K562 (cell line): ENCODE measurements at regions not wholly inside any gene's neighbourhood (a gene's known extent, or its start where the extent isn't known, plus 50 kb on each side); places are given as distances from the start of the nearest gene placed in this dataset.

ENCODE experiments used
- ATAC-seq: fragments of 200-7000 bp; cut with Tn5 transposase; 3 replicates; pipeline ENCODE4 v1.9.1; 2020; ENCODE audit warnings: moderate library complexity
- BruUV-seq: library from RNA; stranded (reverse); fragments of 400-500 nt; replicated peaks from 2 replicates; lab custom pipeline; 2021; lab: Mats Ljungman, UMichigan
- CTCF ChIA-PET: fragments of 300-600 bp; formaldehyde crosslinking; extraction: SDS; loops from one replicate; lab custom pipeline; 2021; ENCODE audit warnings: low intra/inter-chr PET ratio; lab: Yijun Ruan, JAX
- POLR2A ChIA-PET: fragments of 300-600, 350-650 bp; sonication (Branson Sonifier 250); formaldehyde crosslinking; extraction: SDS; loops from one replicate; lab custom pipeline; 2021; ENCODE audit warnings: antibody characterized with exemption, inconsistent platforms; lab: Yijun Ruan, JAX
- DNase-seq, 4 experiments: peaks; one replicate each; pipeline versions ENCODE4 v3.0.0 to v3.0.0-alpha.2; 2011 to 2018; ENCODE audit warnings: low spot score in 3 of 4, mixed read lengths in 3 of 4; ENCODE audit errors: extremely low read depth in 1 of 4
- FAIRE-seq: peaks from 2 replicates; lab custom pipeline; 2011; peaks lifted over from hg19 to GRCh38; lab: Jason Lieb, UNC
- H2AFZ ChIP-seq: 2 replicates; pipeline ENCODE4 v1.6.0; 2011; ENCODE audit warnings: low read depth, low read length, control low read depth, inconsistent platforms
- H3K27ac ChIP-seq: fragments of 200-600 bp; 3 replicates; pipeline ENCODE4 v1.8.0; 2011; ENCODE audit warnings: low read depth, mild to moderate bottlenecking, control low read depth, inconsistent platforms, low read length, moderate library complexity, mixed read lengths; ENCODE audit errors: extremely low read depth
- H3K27me3 ChIP-seq, 2 experiments: fragments of 300-600 bp in 1 of 2; 2 replicates in 1 of 2; 3 replicates in 1 of 2; pipeline versions ENCODE4 v1.6.0 to v1.8.0; 2011; ENCODE audit warnings: inconsistent platforms in 2 of 2, low read length in 2 of 2, mild to moderate bottlenecking in 1 of 2, mixed read lengths in 1 of 2, moderate library complexity in 1 of 2; ENCODE audit not compliant: control insufficient read depth in 2 of 2, insufficient read depth in 2 of 2
- H3K36me3 ChIP-seq: fragments of 300-600 bp; 3 replicates; pipeline ENCODE4 v1.8.0; 2011; ENCODE audit warnings: mild to moderate bottlenecking, low read length, inconsistent platforms; ENCODE audit not compliant: control insufficient read depth, insufficient read depth
- H3K4me1 ChIP-seq, 2 experiments: fragments of 200-600 bp in 1 of 2; replicated peaks in 1 of 2; 2 replicates in 1 of 2; 3 replicates in 1 of 2; pipeline versions ENCODE4 v1.5.1 to v1.8.0; 2011; ENCODE audit warnings: inconsistent platforms in 2 of 2, low read length in 2 of 2, mild to moderate bottlenecking in 1 of 2, mixed read lengths in 1 of 2, moderate library complexity in 1 of 2; ENCODE audit not compliant: control insufficient read depth in 2 of 2, insufficient read depth in 2 of 2
- H3K4me2 ChIP-seq: 2 replicates; pipeline ENCODE4 v1.6.1; 2011; ENCODE audit warnings: low read length, control low read depth, inconsistent platforms, mixed read lengths; ENCODE audit not compliant: insufficient read depth
- H3K4me3 ChIP-seq: fragments of 200-600 bp; sonication (generic), shearing (Covaris generic); 2 replicates; pipeline ENCODE4 v1.5.1; 2016; ENCODE audit warnings: control low read depth, inconsistent platforms
- H3K79me2 ChIP-seq: fragments of 200-600 bp; 3 replicates; pipeline ENCODE4 v1.8.0; 2011; ENCODE audit warnings: low read length, inconsistent platforms; ENCODE audit not compliant: control insufficient read depth, insufficient read depth
- H3K9ac ChIP-seq, 2 experiments: 2 replicates each; pipeline versions ENCODE4 v1.6.0 to v1.6.1; 2011; ENCODE audit warnings: low read depth in 2 of 2, low read length in 2 of 2, control low read depth in 1 of 2, inconsistent platforms in 1 of 2, mild to moderate bottlenecking in 1 of 2, mixed read lengths in 1 of 2; ENCODE audit not compliant: insufficient read depth in 1 of 2
- H3K9me1 ChIP-seq: one replicate; pipeline ENCODE4 v1.6.0; 2011; ENCODE audit warnings: inconsistent platforms, mild to moderate bottlenecking, low read length, moderate library complexity; ENCODE audit not compliant: control insufficient read depth, insufficient read depth
- H3K9me3 ChIP-seq: replicated peaks from 2 replicates; pipeline ENCODE4 v1.5.1; 2011; ENCODE audit warnings: low read depth, low read length, inconsistent platforms; ENCODE audit not compliant: control insufficient read depth, insufficient read depth
- H4K20me1 ChIP-seq: replicated peaks from 2 replicates; pipeline ENCODE4 v1.6.1; 2011; ENCODE audit warnings: low read length, inconsistent platforms, mixed read lengths; ENCODE audit not compliant: control insufficient read depth, insufficient read depth
- CEBPB ChIP-seq: fragments of 450-650 bp; IDR thresholded peaks from 2 replicates; pipeline ENCODE4 v1.6.1; 2016; ENCODE audit warnings: missing genetic modification characterization, missing compliant biosample characterization
- SMARCC2 ChIP-seq: fragments of 450-650 bp; IDR thresholded peaks from 2 replicates; pipeline ENCODE4 v1.6.1; 2017; ENCODE audit warnings: antibody characterized with exemption, moderate library complexity, mild to moderate bottlenecking, low read depth
- SRSF7 ChIP-seq: fragments of 200-400 bp; formaldehyde crosslinking; optimal IDR thresholded peaks from 2 replicates; pipeline ENCODE3; 2017; ENCODE audit warnings: mild to moderate bottlenecking, low read depth, low read length
- ZFP30 ChIP-seq: fragments of 250-450 bp; sonication (Bioruptor Pico); IDR thresholded peaks from 2 replicates; pipeline ENCODE4 v1.8.0; 2022; ENCODE audit warnings: moderate library complexity, mild to moderate bottlenecking, inconsistent platforms, borderline replicate concordance
- ZNF277 ChIP-seq: fragments of 250-450 bp; sonication (Bioruptor Pico); IDR thresholded peaks from 2 replicates; pipeline ENCODE4 v1.8.0; 2022; ENCODE audit warnings: inconsistent platforms, mild to moderate bottlenecking, moderate library complexity, borderline replicate concordance
- ZNF444 ChIP-seq: fragments of 250-450 bp; sonication (Bioruptor Pico); IDR thresholded peaks from 2 replicates; pipeline ENCODE4 v1.4.0; 2020; ENCODE audit warnings: mild to moderate bottlenecking, moderate library complexity
- WGBS: fragments of 100-300 bp; shearing (Covaris generic); methylation state at CpG from one replicate; pipeline ENCODE4 v1.1.6; 2016; ENCODE audit warnings: low coverage, mixed read lengths; ENCODE audit not compliant: insufficient coverage; ENCODE audit errors: missing lambda C conversion rate; 5-methylcytosine and 5-hydroxymethylcytosine counted together
- in situ Hi-C: fragments of 300-500 bp; cut with MboI; formaldehyde crosslinking; loops from 4 replicates; pipeline ENCODE4 v1.15.0; 2018; ENCODE audit warnings: inconsistent platforms, mixed read lengths
- intact Hi-C: fragments of 100-400 bp; cut with micrococcal nuclease; formaldehyde crosslinking; loops from 2 replicates; pipeline ENCODE4 v1.14.2; 2022

- FAIRE-seq (no peak), DNase-seq (no peak), ATAC-seq (no peak)
- Histone ChIP-seq H3K9me1 (no peaks in the 10 kb centered on the region), H2AFZ (no peak overlapping the region), H3K36me3 (no peaks in the 10 kb centered on the region), H3K9me3 (no peaks in the 10 kb centered on the region), H3K79me2 (no peaks in the 10 kb centered on the region), H3K27ac (no peak overlapping the region), H3K4me2 (no peak overlapping the region), H3K4me3 (no peak overlapping the region), H3K27me3 (no peaks in the 10 kb centered on the region), H4K20me1 (no peaks in the 10 kb centered on the region), H3K4me1 (no peaks in the 10 kb centered on the region), H3K9ac (no peak overlapping the region)
- WGBS = 2% methylated on average over 7 of the region's 8 CpGs
- in situ Hi-C loops (no loop called here), intact Hi-C loops (no loop called here)
- no peak for TF ChIP-seq ZFP30
- TF ChIP-seq ZNF277 = no peak
- TF ChIP-seq SMARCC2 = no peak
- TF ChIP-seq CEBPB (tag) = no peak
- TF ChIP-seq ZNF444 (CRISPR knock-in tag) = no peak
- TF ChIP-seq SRSF7 = no peak
- ChIA-PET CTCF (no interaction called here), POLR2A (no interaction called here)
- no TSS peak for BruUV-seq
These were observed 557.2 kb downstream of the BCL11B start for GRCh38 chr14:98714626-98715425.
